Hematopoietic multipotent progenitor cell treated with erythropoietin and hydrocortisone succinate and interleukin-3 and kit ligand, for 8 days (in vitro differentiated cells): ENCODE measurements at regions not wholly inside any gene's neighbourhood (a gene's known extent, or its start where the extent isn't known, plus 50 kb on each side); places are given as distances from the start of the nearest gene placed in this dataset.
"Not testable (repeated sequence)": the region's sequence is repeated elsewhere in the genome, so short reads cannot be mapped to it uniquely, and the experiment has no call there.

Experiments used
- DNase-seq: peaks from one replicate; pipeline ENCODE4 v3.0.0-alpha.2; 2015

DNA sequence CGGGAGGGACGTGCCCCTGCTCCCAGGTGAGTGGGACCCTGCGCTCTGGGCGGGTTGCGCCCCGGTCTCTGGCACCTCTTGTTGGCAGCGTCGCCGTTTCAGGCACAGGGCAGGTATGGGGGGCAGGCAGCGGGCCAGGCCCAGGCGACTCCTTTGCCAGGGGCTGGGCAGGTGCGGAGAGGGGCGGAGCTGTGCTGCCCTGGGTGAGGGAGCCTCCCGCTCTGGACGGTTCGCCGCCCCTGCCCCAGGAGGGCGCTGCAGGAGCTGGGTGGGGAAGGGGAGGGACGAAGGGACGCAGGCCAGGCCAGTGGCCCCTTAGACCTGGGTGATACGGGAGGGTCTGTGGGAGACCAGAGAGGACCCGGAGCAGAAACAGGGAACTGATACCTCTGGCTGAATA, 663.9 kb upstream of the DEFB115 start:
- no peak for DNase-seq

DNA sequence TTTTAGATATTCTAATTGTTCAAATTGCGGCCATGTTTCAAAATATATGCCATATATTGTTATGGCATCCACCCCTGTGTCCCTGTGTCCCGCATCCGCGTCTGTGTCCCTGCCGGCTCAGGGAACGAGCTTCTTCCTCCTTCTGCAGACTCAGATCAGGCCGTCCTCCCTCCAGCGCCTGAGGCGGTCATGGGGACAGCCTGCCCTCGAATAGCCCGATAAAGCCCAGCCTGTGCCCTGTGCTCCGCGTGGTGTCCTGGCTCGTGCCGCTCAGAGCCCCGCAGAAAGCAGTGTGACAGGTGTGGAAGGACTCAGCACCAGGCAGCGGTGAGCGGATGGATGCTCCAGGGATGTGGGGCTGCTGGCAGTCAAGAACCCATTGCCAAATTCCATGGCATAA, 663.4 kb upstream of the DEFB115 start:
- DNase-seq: no peak

DNA sequence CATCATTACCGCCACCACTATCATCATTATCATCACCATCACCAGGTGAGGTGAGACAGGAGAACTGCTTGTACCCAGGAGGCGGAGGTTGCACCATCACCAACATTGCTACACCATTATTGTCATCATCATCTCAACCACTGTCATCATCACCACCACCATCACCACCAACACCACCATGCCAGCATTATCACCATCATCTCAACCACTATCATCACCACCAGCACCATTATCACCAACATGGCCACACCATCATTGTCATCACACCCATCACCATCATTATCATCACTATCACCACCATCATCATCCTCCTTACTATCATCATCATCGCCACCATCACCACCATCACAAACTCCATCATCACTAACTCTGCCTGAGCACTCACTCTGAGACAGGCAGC, 661.8 kb upstream of the DEFB115 start:
- DNase-seq: no peak

DNA sequence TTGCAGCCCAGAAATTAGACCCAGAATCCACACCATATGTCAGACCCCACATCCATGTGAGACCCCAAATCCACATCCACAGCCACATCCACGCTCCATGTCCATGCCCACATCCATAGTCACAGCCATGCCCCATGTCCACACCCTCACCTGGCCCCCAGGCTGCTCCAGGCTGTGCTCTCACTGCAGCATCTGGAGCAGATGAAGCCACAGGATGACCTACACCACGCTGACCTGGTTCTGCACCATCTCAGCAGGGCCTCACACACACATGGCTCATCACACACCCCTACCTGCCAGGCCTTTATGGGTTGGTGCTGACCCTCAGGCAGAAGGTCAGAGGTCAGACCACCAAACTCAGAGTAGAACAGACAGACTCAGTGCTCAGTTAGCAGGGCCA, 660.0 kb upstream of the DEFB115 start:
- not testable (repeated sequence) for DNase-seq

DNA sequence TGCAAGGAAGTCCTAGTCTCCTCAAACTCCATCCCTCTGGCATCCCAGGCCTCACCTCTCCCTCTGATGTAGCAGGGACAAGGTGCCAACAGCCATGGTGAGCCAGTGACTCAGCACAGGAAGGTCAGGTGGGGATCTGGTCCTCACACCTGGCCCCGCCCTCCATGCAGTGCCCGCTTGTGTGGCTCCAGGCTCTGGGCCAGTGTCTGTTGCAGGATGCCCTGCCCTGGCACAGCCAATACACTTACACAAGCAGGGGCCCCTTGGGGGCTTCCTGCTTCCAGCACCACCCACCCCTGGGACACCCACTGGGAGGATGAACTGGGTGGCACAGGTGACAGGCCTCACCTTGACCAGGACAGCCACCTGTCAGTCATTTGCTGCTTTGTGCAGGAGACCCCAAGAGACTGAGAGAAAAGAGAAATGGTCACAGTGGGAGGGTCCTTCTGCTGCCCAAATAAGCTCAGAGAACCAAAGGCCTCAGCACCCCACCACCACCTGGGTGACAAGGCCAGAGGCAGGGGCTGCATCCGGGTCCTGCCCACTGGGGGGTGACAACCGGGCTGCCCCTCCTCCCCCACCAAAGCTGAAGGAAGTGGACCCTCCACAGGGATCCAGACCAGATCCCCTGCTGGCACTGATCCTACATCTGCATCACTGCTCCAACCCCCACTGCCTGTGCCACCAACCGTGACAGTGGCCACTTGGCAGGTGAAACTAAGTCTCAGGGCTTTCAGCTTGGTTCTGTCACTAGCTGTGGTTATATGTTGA, 658.8 kb upstream of the DEFB115 start:
- no peak for DNase-seq

DNA sequence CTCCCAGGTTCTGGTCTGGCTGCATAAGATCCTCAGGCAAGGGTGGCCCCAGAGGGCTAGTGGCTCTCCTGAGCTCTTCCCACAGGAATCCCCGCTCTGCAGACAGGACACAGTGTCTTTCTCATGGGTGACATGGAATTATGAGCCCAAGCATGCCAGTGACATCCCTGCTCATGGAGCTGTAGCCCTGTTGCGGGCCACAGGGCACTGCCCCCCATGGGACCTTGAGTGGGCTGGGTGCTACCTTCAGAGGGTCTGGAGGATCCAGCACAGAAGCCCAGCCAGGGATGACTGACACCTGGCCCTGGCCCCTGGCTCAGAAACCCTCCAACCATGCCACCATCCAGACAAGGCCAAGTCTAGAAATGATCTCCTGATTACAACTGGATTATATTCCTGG, 657.5 kb upstream of the DEFB115 start:
- no peak for DNase-seq

DNA sequence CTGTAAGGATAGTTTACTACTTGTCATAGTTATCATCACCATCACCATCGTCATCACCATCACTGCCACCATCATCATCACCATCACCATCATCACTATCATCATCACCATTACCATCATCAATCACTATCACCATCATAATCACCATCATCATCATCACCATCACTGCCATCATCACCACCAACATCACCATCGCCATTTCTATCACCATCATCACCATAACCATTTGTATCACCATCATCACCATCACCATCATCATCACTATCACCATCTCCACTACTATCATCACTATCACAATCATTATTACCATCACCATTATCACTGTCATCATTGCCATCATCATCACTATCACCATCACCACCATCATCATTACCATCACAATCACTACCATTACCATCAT, 655.5 kb upstream of the DEFB115 start:
- DNase-seq: no peak

DNA sequence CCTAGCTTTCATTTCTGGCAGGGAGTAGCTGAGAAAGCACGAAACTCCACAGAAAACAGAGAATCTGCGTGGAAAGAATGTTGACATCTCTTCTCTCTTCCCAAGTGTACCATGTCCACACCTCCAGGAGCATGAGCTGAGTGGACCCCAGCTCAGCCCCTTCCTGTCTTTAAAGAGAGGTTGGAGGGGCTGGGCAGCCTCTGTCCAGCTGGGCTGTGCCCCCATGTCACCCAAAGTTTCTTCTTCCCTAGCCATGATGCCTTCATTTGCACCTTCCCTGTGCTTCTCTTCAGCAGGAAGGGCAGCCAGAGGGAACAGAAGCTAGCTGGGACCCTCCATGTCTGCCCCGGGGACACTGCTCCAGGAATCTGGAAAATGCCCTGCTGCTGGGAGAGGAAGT, 655.0 kb upstream of the DEFB115 start:
- no peak for DNase-seq

DNA sequence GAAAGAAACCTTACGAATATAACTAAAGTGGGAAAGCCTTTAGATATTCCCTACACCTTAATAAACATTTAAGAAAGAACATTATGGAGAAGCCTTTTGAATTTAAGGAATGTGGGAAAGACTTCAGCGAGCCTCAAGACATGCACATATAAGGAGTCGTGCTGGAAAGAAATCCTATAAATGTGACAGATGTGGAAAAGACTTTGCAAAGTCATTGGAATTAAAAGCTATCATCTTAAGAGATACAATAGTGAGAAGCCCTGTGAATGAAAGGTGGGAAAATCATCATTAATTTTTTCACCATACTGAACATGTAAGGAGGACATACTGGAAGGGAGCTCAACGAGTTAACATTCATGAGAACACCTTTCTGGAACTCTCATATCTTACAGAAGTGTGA, 650.5 kb upstream of the DEFB115 start:
- no peak for DNase-seq

DNA sequence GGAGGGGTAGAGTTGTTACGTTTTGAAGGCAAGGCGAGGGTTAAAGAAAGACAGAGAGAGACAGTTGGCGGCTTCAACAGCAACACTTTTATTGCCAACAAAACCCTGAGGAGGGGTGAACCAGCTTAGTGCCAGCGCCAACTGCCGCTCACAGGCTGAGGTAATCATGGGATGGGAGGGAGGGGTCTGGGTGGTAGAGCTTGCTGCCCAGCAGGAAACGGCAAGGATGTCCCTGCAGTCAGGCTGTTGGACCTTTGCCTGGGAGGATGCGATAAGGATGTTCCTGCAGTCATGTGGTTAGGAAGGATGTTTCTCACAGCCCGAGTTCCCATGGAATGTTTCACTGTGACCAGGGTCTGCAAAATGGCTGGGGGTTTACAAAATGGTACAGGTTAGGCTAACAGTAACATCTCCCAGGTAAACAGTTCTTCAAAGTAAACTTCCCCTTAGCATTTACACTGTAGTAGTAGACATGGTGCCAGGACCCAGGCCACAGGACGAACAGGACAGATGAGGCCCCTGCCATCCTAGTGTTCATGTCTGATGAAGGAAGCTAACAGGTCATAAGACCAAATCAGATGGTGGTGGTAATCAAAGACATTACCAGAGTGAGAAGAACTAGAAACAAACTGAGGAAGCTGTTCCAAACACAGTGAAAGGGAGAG, 647.3 kb upstream of the DEFB115 start:
- no peak for DNase-seq

DNA sequence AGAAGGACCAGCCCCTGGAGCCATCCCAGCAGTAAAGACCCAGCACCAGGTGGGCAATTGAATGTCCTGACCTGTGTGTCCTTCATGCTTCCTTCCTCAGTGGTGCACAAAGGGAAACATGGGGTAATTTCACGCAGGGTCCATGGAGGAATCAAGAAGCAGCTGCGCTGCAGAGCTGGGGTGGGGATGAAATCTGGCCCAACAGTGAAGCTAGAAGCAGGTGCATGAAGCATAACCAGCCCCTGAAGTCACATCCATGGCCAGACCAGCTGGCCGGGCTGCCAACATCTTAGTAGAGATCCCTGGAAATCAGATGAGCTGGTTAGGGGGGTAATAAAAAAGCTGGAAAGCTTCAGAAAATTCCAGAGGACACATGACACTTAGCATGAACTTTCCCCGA, 646.7 kb upstream of the DEFB115 start:
- no peak for DNase-seq

DNA sequence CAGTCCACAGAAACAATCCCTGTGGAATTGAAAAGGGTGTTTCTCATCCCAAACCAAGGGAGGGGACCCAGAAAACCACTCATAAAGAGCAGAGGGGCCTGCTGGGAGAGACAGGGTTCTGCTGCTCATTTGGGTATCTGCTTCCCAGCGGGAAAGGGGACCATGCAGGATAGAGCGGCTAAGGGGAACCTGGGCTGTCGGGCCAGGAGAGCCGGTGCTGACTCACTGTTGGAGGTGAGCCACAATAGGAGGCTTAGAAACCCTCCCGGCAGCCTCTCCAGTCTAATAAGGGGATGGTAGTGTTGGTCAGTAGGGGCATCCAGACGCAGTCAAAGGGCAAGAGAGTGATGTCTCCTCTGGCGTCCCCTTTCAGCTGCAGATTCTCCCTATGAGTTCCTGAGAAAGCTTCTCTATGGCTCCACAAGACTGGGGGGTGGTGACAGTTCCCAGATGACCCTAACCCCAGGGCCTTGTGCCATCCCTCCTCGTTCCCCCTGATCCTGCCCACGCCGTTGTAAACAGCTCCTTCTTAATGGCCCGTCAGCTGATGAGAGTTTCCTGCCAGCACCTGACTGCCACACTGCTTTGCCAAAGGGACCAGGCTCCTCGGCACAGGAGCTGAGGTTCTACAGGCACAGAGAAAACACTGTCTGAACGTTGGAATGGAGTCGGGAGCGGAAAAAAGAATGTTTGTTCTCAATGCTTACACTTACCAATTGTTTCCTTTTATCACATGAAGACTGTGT, 646.1 kb upstream of the DEFB115 start:
- DNase-seq: no peak

DNA sequence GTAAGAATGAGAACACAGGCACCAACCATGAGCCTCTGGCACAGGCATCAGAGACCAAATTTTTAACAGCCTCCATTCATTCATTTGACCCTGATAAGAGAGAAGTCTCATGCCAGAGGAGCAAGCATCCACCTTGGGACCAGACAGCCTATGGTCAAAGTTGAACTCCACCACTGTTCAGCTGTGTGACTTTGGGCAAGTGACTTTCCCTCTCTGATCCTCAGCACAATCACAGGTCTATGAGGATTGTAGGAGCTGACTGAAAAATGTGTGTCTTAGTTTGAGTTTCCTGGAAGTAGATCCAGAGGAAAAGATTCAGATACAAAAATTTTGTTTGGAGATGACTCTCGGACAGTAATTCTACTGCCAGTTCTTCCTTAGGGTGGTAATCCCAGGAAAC, 645.1 kb upstream of the DEFB115 start:
- no peak for DNase-seq

DNA sequence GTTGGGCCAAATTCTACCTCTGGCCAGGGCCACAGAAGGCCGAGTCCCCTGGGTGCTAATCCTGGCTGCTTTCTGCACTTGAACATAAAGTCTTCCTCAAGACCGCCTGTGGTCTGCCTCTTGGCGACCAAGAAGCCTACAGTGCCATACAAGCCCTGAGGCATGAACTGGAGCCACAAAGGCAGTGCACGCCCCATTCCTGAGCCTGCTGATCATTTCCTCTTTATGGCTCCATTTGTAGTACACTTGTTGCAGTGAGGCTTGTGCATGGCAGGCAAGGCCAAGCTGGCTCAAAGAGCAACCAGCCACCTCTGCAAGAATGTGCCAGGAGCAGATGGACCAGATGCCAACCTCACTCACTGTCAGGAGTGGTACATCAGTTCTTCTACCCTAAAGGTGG, 636.1 kb upstream of the DEFB115 start:
- DNase-seq: not testable (repeated sequence)

DNA sequence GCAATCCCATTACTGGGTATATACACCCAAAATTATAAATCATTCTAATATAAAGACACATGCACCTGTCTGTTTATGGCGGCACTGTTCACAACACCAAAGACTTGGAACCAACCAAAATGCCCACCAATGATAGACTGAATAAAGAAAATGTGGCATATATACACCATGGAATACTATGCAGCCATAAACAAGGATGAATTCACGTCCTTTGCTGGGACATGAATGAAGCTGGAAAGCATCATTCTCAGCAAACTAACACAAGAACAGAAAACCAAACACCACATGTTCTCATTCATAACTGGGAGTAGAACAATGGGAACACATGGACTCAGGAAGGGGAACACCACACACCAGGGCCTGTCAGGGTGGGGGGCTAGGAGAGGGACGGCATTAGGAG, 633.2 kb upstream of the DEFB115 start:
- DNase-seq: not testable (repeated sequence)

DNA sequence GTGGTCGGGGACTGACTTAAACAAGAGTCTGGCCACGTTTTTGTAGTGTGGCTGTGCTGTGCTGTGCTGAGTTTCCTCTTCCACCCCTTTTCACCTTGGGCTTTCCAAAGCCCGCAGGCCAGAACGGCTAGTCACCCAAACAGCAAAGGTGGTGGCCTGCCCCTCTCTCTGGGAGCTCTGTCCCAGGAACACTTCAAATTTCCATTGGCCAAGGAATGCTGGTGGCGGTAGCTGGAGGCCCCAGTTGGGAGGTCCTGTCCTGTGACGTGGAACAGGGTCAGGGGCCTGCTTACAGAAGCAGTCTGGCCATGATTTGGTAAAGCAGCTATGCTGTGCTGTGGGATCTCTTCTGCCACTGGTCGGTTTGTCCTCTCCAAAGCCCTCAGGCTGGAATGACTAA, 628.1 kb upstream of the DEFB115 start:
- not testable (repeated sequence) for DNase-seq

DNA sequence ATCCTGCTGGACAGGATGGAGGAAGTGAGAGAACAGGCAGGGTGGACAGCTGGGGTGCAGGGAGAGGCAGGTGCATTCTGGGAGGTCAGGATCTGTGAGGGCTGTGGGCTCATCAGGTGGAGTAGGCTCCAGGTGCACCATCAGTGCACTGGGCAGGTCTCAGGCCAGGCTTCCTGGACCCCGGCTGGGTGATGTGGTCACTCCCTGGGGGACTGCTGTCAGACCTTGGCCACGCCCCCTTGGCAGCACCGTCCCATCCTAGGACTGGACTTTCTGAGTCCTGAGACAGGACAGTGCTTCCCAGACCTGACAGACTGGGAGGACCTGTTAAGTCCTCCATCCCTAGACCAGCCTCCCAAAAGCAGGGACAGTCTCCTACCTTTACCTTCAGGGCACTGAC, 626.7 kb upstream of the DEFB115 start:
- DNase-seq: no peak

DNA sequence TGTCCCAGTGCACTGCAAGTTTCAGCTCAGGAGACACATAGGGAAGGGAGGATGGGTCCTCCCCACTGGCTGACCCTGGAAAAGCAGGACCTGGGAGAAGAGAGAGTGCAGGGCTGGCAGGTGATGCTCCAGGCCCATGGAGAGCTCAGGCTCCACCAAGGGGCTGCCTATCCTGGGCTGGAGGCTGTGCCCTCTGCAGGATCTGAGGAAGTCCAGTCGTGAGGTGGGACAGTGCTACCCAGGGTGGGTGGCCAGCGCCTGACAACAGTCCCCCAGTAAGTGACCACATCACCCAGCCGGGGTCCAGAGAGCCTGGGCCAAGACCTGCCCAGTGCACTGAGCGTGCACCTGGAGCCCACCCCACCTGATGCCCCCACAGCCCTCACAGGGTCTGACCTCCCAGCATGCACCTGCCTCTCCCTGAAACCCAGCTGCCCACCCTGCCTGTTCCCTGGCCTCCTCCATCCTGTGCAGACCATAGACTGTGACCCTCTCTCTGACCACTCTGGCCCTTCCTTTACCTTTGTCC, 626.1 kb upstream of the DEFB115 start:
- not testable (repeated sequence) for DNase-seq

DNA sequence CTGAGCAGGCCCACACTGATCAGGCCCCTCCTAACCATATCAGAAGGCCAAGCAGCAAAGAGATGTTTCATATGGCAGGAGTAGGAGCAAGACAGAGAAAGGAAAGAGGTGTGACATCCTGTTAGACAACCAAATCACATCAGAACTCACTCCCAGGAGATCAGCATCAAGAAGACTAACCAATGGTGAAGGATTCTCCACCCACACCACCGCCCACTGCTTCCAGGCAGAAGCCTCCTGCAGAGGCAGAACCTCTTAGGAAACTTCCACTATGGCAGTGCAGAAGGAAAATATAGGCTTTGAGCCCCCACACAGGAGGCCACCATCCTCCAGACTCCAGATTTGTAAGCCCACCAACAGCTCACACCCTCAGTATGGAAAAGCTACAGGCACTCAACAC, 624.7 kb upstream of the DEFB115 start:
- not testable (repeated sequence) for DNase-seq

DNA sequence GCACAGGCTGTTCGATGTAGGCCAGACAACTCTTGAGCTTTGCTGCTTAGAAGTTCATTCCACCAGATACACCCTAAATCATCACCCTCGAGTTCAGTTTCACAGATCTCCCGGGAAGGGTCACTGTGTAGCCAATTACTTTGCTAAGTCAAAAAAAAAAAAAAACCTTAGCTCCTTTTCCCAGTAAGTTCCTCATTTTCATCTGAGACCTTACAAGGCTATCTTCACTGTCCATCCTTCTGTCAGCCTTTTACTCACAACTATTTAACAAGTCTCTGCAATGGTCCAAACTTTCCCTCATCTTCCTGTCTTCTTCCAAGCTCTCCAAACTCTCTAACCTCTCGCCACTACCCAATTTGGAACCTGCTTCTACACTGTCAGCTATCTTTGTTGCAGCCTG, 615.9 kb upstream of the DEFB115 start:
- not testable (repeated sequence) for DNase-seq

DNA sequence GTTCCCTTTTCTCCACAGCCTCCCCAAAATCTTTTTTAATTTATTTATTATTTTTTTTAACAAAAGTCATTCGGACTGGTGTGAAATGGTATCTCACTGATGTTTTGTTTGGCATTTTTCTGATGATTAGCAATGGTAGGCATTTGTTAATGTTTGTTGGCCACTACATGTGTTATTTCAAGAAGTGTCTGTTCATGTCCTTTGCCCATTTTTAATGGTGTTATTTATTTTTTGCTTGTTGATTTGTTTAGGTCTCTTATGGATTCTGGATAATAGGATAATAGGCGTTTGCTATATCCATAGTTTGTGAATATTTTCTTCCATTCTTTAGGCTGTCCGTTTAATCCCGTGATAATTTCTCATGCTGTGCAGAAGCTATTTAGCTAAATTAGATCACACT, 596.5 kb upstream of the DEFB115 start:
- DNase-seq: not testable (repeated sequence)

DNA sequence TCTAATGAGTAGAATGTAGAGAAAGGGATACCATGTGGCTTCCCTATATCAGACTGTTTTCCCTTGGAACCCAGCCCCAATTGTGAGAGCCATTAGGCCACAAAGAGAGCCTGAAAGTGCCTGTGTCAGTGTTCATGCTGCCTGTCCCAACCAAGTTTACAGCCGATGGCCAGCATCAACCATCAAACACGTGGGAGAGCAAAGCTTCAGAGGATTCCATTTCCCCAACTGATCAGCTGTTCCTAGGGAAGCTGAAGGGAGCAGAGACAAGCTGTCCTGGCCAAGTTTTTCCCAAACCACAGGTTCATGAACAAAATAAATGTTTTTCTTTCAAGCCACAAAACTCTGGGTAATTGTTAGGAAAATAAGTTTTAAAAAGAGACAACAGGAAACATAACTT, 589.0 kb upstream of the DEFB115 start:
- DNase-seq: not testable (repeated sequence)

DNA sequence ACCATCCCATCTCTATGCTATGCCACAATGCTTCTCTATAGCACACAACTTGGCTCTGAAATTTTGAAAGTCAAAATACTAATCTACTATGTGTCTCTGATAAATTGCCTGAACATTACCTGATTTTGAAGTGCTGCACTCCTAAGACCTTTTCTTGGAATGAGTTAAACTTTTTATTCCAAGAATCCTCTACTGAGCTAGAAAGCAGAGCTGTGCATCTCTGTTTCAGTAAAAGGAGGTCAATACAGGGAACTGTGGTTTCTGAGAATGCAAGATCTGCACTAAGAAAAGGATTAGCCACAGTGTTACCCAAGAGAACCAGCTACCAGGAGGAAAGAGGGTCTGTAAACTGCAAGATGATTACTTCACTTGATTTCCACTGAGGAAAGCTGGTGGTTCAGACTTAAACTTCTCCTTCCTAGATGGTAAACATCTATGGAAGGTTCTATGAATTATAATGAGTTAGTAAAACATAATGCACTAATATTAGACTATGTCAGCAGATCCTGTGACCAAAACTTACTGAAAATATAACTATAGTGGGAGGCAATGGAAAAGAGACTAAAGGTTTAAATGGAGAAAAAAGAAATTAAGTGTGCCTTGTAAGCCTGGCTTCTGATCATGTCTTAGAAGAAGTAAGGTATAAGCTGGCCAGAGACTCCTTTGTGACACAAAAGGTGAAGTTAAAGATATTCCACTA, 588.0 kb upstream of the DEFB115 start:
- not testable (repeated sequence) for DNase-seq
